ENCODE measurements at regions not wholly inside any gene's neighbourhood (a gene's known extent, or its start where the extent isn't known, plus 50 kb on each side); places are given as distances from the start of the nearest gene placed in this dataset.

GRCh38 chr1:113226148-113226547 is 153.2 kb downstream of the LRIG2 start:
- Histone ChIP-seq H3K27me3 (ENCODE audit: low read length) (no peaks in the 10 kb centered on the region), H3K9me2 (replicated peaks; ENCODE audit: low read length) (no peaks in the 10 kb centered on the region), H3K4me1 (ENCODE audit: insufficient read depth, low read length) (no peaks in the 10 kb centered on the region), H3K9me3 (ENCODE audit: low read length) (no peaks in the 10 kb centered on the region), H3K36me3 (ENCODE audit: low read depth, low read length) (no peaks in the 10 kb centered on the region), H4K20me1 (ENCODE audit: low read length) (no peaks in the 10 kb centered on the region), H2AFZ (ENCODE audit: low read length) (no peak overlapping the region), H3F3A (ENCODE audit: low read length, unreplicated experiment) (no peaks in the 10 kb centered on the region), H3K4me2 (ENCODE audit: low read length) (no peak overlapping the region), H3K9ac (ENCODE audit: low read length) (no peak overlapping the region), H3K27ac (ENCODE audit: low read length) (no peak overlapping the region), H3K79me2 (ENCODE audit: low read length) (no peaks in the 10 kb centered on the region), H3K4me3 (ENCODE audit: low read length) (no peak overlapping the region)
- ChIA-PET CTCF (no interaction called here), POLR2A (ENCODE audit: unreplicated experiment) (no interaction called here)
- BruUV-seq (replicated peaks): no TSS peak
- DNase-seq (no peak), ATAC-seq (no peak)
- TF ChIP-seq CTCF (conservative IDR thresholded peaks at IDR 0.05; ENCODE audit: low read depth, low read length) (no peak), EZH2phosphoT487 (IDR thresholded peaks at IDR 0.05; ENCODE audit: borderline replicate concordance, low read length) (no peak), EZH2 (IDR thresholded peaks at IDR 0.05; ENCODE audit: low read length, unreplicated experiment) (no peak)
- intact Hi-C loops (cut with micrococcal nuclease): no loop called here

- Histone ChIP-seq H3K9me2 (replicated peaks; ENCODE audit: low read length) (no peaks in the 10 kb centered on the region), H3K27ac (ENCODE audit: low read length) (no peak overlapping the region), H2AFZ (ENCODE audit: low read length) (no peak overlapping the region), H3F3A (ENCODE audit: low read length, unreplicated experiment) (no peaks in the 10 kb centered on the region), H3K4me3 (ENCODE audit: low read length) (no peak overlapping the region), H3K27me3 (ENCODE audit: low read length) (no peaks in the 10 kb centered on the region), H3K79me2 (ENCODE audit: low read length) (no peaks in the 10 kb centered on the region), H3K4me2 (ENCODE audit: low read length) (no peak overlapping the region), H3K9ac (ENCODE audit: low read length) (no peak overlapping the region), H4K20me1 (ENCODE audit: low read length) (no peaks in the 10 kb centered on the region), H3K36me3 (ENCODE audit: low read depth, low read length) (no peaks in the 10 kb centered on the region), H3K9me3 (ENCODE audit: low read length) (no peaks in the 10 kb centered on the region), H3K4me1 (ENCODE audit: insufficient read depth, low read length) (no peaks in the 10 kb centered on the region)
- no peak for TF ChIP-seq EZH2phosphoT487 (IDR thresholded peaks at IDR 0.05; ENCODE audit: borderline replicate concordance, low read length)
- TF ChIP-seq CTCF (conservative IDR thresholded peaks at IDR 0.05; ENCODE audit: low read depth, low read length): no peak
- TF ChIP-seq EZH2 (IDR thresholded peaks at IDR 0.05; ENCODE audit: low read length, unreplicated experiment): no peak
- ChIA-PET CTCF (no interaction called here), POLR2A (ENCODE audit: unreplicated experiment) (no interaction called here)
- no peak for ATAC-seq
- no peak for DNase-seq
- BruUV-seq (replicated peaks): no TSS peak
- intact Hi-C loops (cut with micrococcal nuclease): no loop called here
Measured at GRCh38 chr1:113231866-113232265, 158.4 kb upstream of the MAGI3 start.

GRCh38 chr1:113233441-113233840 is 156.9 kb upstream of the MAGI3 start:
- ATAC-seq: no peak
- no TSS peak for BruUV-seq (replicated peaks)

More at GRCh38 chr1:113233441-113233840, 156.9 kb upstream of the MAGI3 start:
- Histone ChIP-seq H3K27me3 (ENCODE audit: low read length) (no peaks in the 10 kb centered on the region), H3K9ac (ENCODE audit: low read length) (no peak overlapping the region), H3F3A (ENCODE audit: low read length, unreplicated experiment) (no peaks in the 10 kb centered on the region), H3K36me3 (ENCODE audit: low read depth, low read length) (no peaks in the 10 kb centered on the region), H3K9me3 (ENCODE audit: low read length) (no peaks in the 10 kb centered on the region), H2AFZ (ENCODE audit: low read length) (no peak overlapping the region), H3K4me2 (ENCODE audit: low read length) (no peak overlapping the region), H3K4me3 (ENCODE audit: low read length) (no peak overlapping the region), H3K79me2 (ENCODE audit: low read length) (no peaks in the 10 kb centered on the region), H3K9me2 (replicated peaks; ENCODE audit: low read length) (no peaks in the 10 kb centered on the region), H3K4me1 (ENCODE audit: insufficient read depth, low read length) (no peaks in the 10 kb centered on the region), H3K27ac (ENCODE audit: low read length) (no peak overlapping the region), H4K20me1 (ENCODE audit: low read length) (no peaks in the 10 kb centered on the region)
- DNase-seq: no peak
- intact Hi-C loops (cut with micrococcal nuclease): no loop called here
- POLR2A ChIA-PET (ENCODE audit: unreplicated experiment): no interaction called here
- TF ChIP-seq CTCF (conservative IDR thresholded peaks at IDR 0.05; ENCODE audit: low read depth, low read length) (no peak), EZH2 (IDR thresholded peaks at IDR 0.05; ENCODE audit: low read length, unreplicated experiment) (no peak), EZH2phosphoT487 (IDR thresholded peaks at IDR 0.05; ENCODE audit: borderline replicate concordance, low read length) (no peak)
- CTCF ChIA-PET: no interaction called here

All from PC-3 (cell line).